ENCODE measurements at regions not wholly inside any gene's neighbourhood (a gene's known extent, or its start where the extent isn't known, plus 50 kb on each side); places are given as distances from the start of the nearest gene placed in this dataset.
"Not testable (repeated sequence)": the region's sequence is repeated elsewhere in the genome, so short reads cannot be mapped to it uniquely, and the experiment has no call there.

- not testable (repeated sequence) for DNase-seq
These were observed 131.4 kb downstream of the MFAP3L start for GRCh38 chr4:169894767-169895166.

GRCh38 chr4:169885893-169886292 lies 128.1 kb upstream of the HPF1 start:
- DNase-seq: no peak

GRCh38 chr4:169881769-169882168 lies 124.0 kb upstream of the HPF1 start:
- DNase-seq: no peak

GRCh38 chr4:169870507-169870906 lies 112.8 kb upstream of the HPF1 start:
- DNase-seq: no peak

GRCh38 chr4:169869490-169869889 lies 111.7 kb upstream of the HPF1 start:
- no peak for DNase-seq

- DNase-seq: no peak
These were observed 103.8 kb upstream of the HPF1 start for GRCh38 chr4:169861593-169861992.

- DNase-seq: no peak
These were observed 101.8 kb upstream of the HPF1 start for GRCh38 chr4:169859366-169860216.

- DNase-seq: no peak
These were observed 96.3 kb upstream of the HPF1 start for GRCh38 chr4:169854090-169854489.

- no peak for DNase-seq
These were observed 94.7 kb upstream of the HPF1 start for GRCh38 chr4:169852481-169852880.

- DNase-seq: no peak
These were observed 94.0 kb upstream of the HPF1 start for GRCh38 chr4:169851750-169852149.

- DNase-seq: no peak
These were observed 91.7 kb upstream of the HPF1 start for GRCh38 chr4:169849456-169849855.

GRCh38 chr4:169848018-169848417 lies 90.3 kb upstream of the HPF1 start:
- no peak for DNase-seq

- no peak for DNase-seq
These were observed 89.4 kb upstream of the HPF1 start for GRCh38 chr4:169847171-169847570.

- no peak for DNase-seq
These were observed 88.7 kb upstream of the HPF1 start for GRCh38 chr4:169846396-169846795.

GRCh38 chr4:169841776-169842175 lies 84.0 kb upstream of the HPF1 start:
- DNase-seq: no peak

GRCh38 chr4:169840554-169840953 lies 82.8 kb upstream of the HPF1 start:
- DNase-seq: no peak

- not testable (repeated sequence) for DNase-seq
These were observed 70.6 kb upstream of the HPF1 start for GRCh38 chr4:169828329-169828728.

- no peak for DNase-seq
These were observed 69.0 kb upstream of the HPF1 start for GRCh38 chr4:169826634-169827187.

- no peak for DNase-seq
These were observed 65.9 kb upstream of the HPF1 start for GRCh38 chr4:169823685-169824084.

- DNase-seq: no peak
These were observed 63.7 kb upstream of the HPF1 start for GRCh38 chr4:169821402-169821801.

GRCh38 chr4:169818063-169818679 lies 60.4 kb upstream of the HPF1 start:
- DNase-seq: no peak

GRCh38 chr4:169815606-169816005 lies 57.9 kb upstream of the HPF1 start:
- DNase-seq: no peak

- DNase-seq: no peak
These were observed 53.7 kb upstream of the HPF1 start for GRCh38 chr4:169811476-169811875.
